Anterior cingulate cortex (tissue), 58 donors: ENCODE measurements at regions not wholly inside any gene's neighbourhood (a gene's known extent, or its start where the extent isn't known, plus 50 kb on each side); places are given as distances from the start of the nearest gene placed in this dataset.

Experiments used
- DNase-seq, 58 donors: peaks; one replicate each; lab custom pipeline; 2025; lab: John Stamatoyannopoulos, UW

GRCh38 chr3:193998628-193999195 lies 137.2 kb upstream of the HES1 start:
- DNase-seq = no peak

- DNase-seq = no peak
Measured at GRCh38 chr3:194000100-194000499, 135.8 kb upstream of the HES1 start.

DNA sequence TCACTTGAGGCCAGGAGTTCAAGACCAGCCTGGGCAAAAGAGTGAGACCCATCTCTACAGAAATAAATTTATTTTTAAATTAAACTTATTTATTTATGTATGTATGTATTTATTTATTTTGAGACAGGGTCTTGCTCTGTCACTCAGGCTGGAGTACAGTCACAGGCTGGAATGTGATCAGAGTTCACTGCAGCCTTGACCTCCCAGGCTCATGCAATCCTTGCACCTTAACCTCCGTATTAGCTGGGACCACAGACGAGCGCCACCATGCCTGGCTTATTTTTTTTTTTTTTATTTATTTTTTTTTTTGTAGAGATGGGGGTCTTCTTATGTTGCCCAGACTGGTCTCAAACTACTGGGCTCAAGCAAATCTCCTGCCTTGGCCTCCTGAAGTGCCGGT lies 135.2 kb upstream of the HES1 start:
- DNase-seq = no peak

GRCh38 chr3:194001728-194002459 lies 134.1 kb upstream of the HES1 start:
- DNase-seq = no peak

GRCh38 chr3:194003114-194004057 lies 132.6 kb upstream of the HES1 start:
- DNase-seq = peak in 27 of 58 donors; percentile 5 to 67 (median 15)

DNA sequence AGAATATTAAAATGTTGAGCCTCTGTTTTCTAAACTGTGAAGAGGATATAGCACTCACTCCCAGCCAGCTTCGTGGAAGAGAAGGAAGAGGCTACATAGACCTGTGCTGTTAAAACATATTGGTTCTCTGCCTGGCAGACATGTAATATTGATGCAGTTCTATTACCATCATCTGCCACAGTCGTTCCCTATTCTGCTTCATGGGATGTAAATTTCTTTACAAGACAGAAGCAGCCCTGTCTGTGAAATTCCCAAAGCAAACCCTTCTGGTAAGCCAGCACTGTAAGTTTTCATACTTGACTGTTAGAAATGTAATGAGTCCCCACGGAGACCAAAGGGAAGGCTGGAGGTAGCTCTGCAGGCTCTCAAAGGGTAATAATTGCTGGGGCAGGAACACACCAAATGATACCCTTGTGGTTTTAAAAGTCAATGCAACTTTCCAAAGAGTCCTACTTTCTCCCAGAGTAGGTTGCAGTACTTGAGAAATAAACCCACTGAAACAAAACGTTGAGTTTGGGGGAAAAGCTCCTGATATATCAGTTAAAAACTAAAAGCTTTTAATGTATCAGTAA lies 129.9 kb upstream of the HES1 start:
- DNase-seq = no peak

- DNase-seq = no peak
Measured at GRCh38 chr3:194007592-194008337, 128.2 kb upstream of the HES1 start.

- DNase-seq = no peak
Measured at GRCh38 chr3:194009019-194009418, 126.9 kb upstream of the HES1 start.

DNA sequence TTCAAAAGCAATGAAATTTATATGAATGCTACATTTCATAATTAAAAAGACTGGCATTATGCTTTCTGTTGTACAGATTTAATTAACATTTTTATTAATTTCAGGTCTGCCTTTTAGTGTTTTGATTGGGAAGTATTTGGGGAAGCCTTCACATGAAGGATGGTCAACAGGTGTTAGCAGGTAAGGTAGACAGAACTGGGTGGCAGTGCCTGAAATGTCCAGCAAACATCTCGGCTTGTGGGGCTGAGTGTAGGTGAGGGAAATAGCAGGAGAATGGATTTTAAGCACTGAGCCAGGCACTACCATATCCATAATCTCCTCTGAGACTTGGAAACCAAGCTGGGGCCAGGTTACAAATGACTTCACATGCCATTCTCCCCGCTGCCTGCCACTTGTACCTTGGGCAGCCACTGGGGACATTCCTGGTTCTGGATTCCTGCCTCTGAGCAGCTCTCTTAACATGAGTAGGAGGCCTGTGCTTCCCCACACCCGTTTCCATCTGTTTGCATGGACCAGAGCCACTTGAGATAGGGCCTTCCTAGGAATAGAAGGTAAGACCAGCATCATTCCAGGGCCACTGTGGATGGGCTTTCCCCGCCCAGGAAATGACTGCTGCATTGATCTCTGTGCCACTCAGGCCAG lies 125.9 kb upstream of the HES1 start:
- DNase-seq = peak in 1 of 58 donors; percentile 10

GRCh38 chr3:194011807-194012206 lies 124.1 kb upstream of the HES1 start:
- no peak for DNase-seq

DNA sequence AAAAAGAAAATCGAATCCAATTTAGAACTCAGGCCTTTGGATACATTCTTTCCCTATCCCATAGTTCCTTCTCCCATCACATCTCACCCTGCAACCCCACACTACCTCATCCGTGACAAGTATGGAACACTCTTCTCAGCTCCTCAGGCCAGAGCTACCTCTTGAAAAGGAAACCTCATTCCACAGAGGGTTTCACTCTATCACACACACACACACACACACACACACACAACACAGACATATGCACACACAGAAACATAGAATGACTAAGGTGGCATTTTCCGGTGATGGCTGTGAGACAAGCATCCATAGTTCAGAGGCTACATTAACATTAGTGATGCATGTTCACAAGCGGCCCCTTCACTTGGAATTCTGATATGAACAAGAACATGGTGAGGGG lies 122.0 kb upstream of the HES1 start:
- DNase-seq = no peak

- no peak for DNase-seq
Measured at GRCh38 chr3:194014756-194015155, 121.2 kb upstream of the HES1 start.

DNA sequence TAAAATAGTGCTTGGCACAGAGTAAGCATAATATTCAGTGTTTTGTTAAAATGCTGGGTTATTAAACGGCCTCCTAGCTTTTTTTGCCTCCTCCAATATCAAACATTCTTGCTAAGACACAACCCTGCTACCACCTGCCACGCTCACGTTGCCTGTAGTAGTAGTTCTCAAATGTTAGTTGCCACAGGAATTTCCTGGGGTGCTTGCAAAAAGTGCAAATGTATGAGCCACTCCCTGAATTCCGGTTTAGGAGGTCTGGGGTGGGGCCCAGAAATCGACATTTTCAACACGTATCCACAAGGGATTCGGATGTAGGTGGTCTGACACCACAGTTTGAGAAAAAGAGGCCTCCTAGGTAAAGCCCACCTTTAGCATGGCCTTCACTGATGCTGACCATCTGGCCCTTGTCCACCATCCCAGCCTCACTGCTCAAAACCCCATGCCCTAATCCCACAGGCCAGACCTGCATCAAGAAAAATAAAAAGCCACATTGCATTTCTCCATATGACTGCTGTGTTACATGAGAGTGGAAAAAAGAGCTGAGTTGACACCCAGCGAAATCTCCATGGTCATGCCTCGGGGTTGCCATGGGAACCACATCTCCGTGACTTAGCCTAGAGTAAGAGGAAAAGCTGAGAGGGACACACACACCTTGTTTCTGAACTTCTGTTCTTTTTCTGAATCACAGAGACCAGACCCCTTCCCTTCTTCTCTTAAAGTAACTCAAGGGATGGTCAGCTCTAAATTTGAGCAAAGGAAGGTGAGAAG lies 116.4 kb upstream of the HES1 start:
- peak in 20 of 58 donors; percentile 2 to 61 (median 20) for DNase-seq

DNA sequence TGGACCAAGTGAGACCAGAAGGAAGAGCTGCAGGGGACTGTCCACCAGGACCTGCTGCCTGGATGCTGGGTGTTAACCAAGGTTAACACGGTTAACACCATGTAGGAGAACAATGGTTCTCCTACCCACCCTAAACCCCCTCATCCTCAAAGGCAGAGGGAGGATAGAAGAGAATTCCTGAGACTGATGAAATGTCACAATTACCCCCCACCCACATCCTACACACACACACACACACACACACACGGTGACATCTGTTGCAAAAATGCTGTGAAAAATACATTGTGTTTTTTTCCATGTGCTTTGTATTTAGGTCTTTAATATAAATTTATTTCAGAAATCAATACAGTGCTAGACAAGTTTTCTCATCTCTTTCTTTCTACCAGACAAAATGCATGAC lies 113.9 kb upstream of the HES1 start:
- no peak for DNase-seq

- DNase-seq = no peak
Measured at GRCh38 chr3:194022816-194023215, 113.1 kb upstream of the HES1 start.

- no peak for DNase-seq
Measured at GRCh38 chr3:194023501-194024280, 112.3 kb upstream of the HES1 start.

DNA sequence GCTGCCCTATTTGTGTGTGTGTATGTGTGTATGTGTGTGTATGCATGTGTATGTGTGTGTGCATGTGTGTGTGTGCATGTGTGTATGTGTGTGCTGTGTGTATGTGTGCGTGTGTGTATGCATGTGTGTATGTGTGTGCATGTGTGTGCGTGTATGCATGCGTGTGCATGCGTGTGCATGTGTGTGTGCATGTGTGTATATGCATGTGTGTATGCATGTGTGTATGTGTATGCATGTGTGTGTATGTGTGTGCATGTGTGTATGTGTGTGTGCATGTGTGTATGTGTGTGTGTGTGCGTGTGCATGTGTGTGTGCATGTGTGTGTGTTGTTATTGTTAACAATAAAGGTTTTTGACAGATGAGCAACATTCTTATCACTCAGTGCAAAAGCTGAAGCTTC lies 110.8 kb upstream of the HES1 start:
- no peak for DNase-seq

DNA sequence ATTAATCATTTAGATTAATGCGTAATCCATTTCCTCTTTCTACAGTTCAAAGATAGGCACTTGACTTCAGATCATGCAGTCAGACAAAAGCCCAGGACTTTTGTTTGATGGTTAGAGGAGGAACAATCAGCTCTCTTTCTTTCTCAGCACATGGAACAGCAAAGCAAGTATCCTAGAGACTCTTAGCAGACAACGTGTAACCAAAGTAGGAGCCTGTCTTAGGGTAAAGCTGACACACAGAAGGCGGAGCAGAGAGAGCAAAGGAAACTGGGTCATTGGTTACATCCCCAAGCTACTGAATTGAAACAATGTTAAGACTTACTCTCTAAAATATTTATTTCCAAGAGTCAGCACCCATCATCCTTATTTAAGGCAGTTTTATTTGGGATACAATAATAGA lies 110.0 kb upstream of the HES1 start:
- DNase-seq = no peak
